COLO668 (cell line): ENCODE measurements at regions not wholly inside any gene's neighbourhood (a gene's known extent, or its start where the extent isn't known, plus 50 kb on each side); places are given as distances from the start of the nearest gene placed in this dataset.
"Not testable (repeated sequence)": the region's sequence is repeated elsewhere in the genome, so short reads cannot be mapped to it uniquely, and the experiment has no call there.

Experiments used
- DNase-seq: peaks from one replicate; lab custom pipeline; 2025; ENCODE audit not compliant: unreplicated experiment; lab: John Stamatoyannopoulos, UW

- no peak for DNase-seq
Measured at GRCh38 chr2:4900861-4901770, 791.1 kb upstream of the SOX11 start.

GRCh38 chr2:4903656-4904348, 788.4 kb upstream of the SOX11 start:
- DNase-seq, result no peak

GRCh38 chr2:4908461-4908860, 783.7 kb upstream of the SOX11 start:
- no peak for DNase-seq

GRCh38 chr2:4909346-4910009, 782.7 kb upstream of the SOX11 start:
- DNase-seq, result no peak

GRCh38 chr2:4914036-4914435, 778.1 kb upstream of the SOX11 start:
- no peak for DNase-seq

- no peak for DNase-seq
Measured at GRCh38 chr2:4914551-4914950, 777.6 kb upstream of the SOX11 start.

- no peak for DNase-seq
Measured at GRCh38 chr2:4915357-4915756, 776.8 kb upstream of the SOX11 start.

GRCh38 chr2:4916094-4916493, 776.1 kb upstream of the SOX11 start:
- DNase-seq, result no peak

- DNase-seq, result no peak
Measured at GRCh38 chr2:4930704-4931103, 761.5 kb upstream of the SOX11 start.

GRCh38 chr2:4931721-4932365, 760.3 kb upstream of the SOX11 start:
- DNase-seq, result no peak

GRCh38 chr2:4935291-4935690, 756.9 kb upstream of the SOX11 start:
- not testable (repeated sequence) for DNase-seq

GRCh38 chr2:4937550-4937949, 754.6 kb upstream of the SOX11 start:
- DNase-seq, result no peak

GRCh38 chr2:4938206-4938605, 754.0 kb upstream of the SOX11 start:
- no peak for DNase-seq

- DNase-seq, result no peak
Measured at GRCh38 chr2:4942441-4942840, 749.7 kb upstream of the SOX11 start.

- no peak for DNase-seq
Measured at GRCh38 chr2:4947911-4948310, 744.3 kb upstream of the SOX11 start.

- no peak for DNase-seq
Measured at GRCh38 chr2:4951368-4951767, 740.8 kb upstream of the SOX11 start.

GRCh38 chr2:4959219-4959618, 733.0 kb upstream of the SOX11 start:
- no peak for DNase-seq

- DNase-seq, result no peak
Measured at GRCh38 chr2:4962419-4962818, 729.8 kb upstream of the SOX11 start.

GRCh38 chr2:4963106-4963505, 729.1 kb upstream of the SOX11 start:
- DNase-seq, result no peak

GRCh38 chr2:4964001-4964540, 728.1 kb upstream of the SOX11 start:
- DNase-seq, result no peak

GRCh38 chr2:4964579-4964978, 727.6 kb upstream of the SOX11 start:
- DNase-seq, result no peak
